Hepatocyte (in vitro differentiated cells): ENCODE measurements at regions not wholly inside any gene's neighbourhood (a gene's known extent, or its start where the extent isn't known, plus 50 kb on each side); places are given as distances from the start of the nearest gene placed in this dataset.

Experiments used
- DNase-seq: peaks from one replicate; pipeline ENCODE4 v3.0.0-alpha.2; 2016; ENCODE audit warnings: low spot score
- H2AFZ ChIP-seq: fragments of 200-600 bp; sonication (generic); 2 replicates; pipeline ENCODE4 v1.6.0; 2016; ENCODE audit warnings: antibody characterized with exemption, mild to moderate bottlenecking
- H3K27ac ChIP-seq: fragments of 200-600 bp; sonication (generic); 2 replicates; pipeline ENCODE4 v1.5.1; 2016; ENCODE audit warnings: mild to moderate bottlenecking
- H3K27me3 ChIP-seq: fragments of 200-600 bp; sonication (generic); 2 replicates; pipeline ENCODE4 v1.6.1; 2016
- H3K36me3 ChIP-seq: fragments of 200-600 bp; sonication (generic); replicated peaks from 2 replicates; pipeline ENCODE4 v1.5.1; 2016; ENCODE audit warnings: low read depth; ENCODE audit not compliant: insufficient read depth
- H3K4me1 ChIP-seq: fragments of 200-600 bp; sonication (generic); 2 replicates; pipeline ENCODE4 v1.5.1; 2016; ENCODE audit warnings: mild to moderate bottlenecking, moderate library complexity; ENCODE audit not compliant: insufficient read depth
- H3K4me2 ChIP-seq: fragments of 200-600 bp; sonication (generic); 2 replicates; pipeline ENCODE4 v1.6.0; 2016
- H3K4me3 ChIP-seq: fragments of 200-600 bp; sonication (generic); 2 replicates; pipeline ENCODE4 v1.5.1; 2016; ENCODE audit warnings: mild to moderate bottlenecking
- H3K79me2 ChIP-seq: fragments of 200-600 bp; sonication (generic); 2 replicates; pipeline ENCODE4 v1.6.0; 2017; ENCODE audit warnings: mild to moderate bottlenecking
- H3K9me2 ChIP-seq: fragments of 200-600 bp; sonication (generic); replicated peaks from 2 replicates; pipeline ENCODE4 v1.6.0; 2017; ENCODE audit warnings: mild to moderate bottlenecking; ENCODE audit not compliant: insufficient read depth
- H3K9me3 ChIP-seq: fragments of 200-600 bp; sonication (generic); 2 replicates; pipeline ENCODE4 v1.5.1; 2016; ENCODE audit warnings: low read depth, mild to moderate bottlenecking
- H4K20me1 ChIP-seq: fragments of 200-600 bp; sonication (generic); 2 replicates; pipeline ENCODE4 v1.6.0; 2016; ENCODE audit warnings: mild to moderate bottlenecking; ENCODE audit not compliant: insufficient read depth, poor library complexity, severe bottlenecking
- EZH2 ChIP-seq: fragments of 200-600 bp; sonication (generic); IDR thresholded peaks from 2 replicates; pipeline ENCODE4 v1.6.1; 2016; ENCODE audit warnings: antibody characterized with exemption, mild to moderate bottlenecking, borderline replicate concordance
- EZH2phosphoT487 ChIP-seq: fragments of 200-600 bp; sonication (generic); IDR thresholded peaks from one replicate; pipeline ENCODE4 v1.6.1; 2018; ENCODE audit warnings: antibody characterized with exemption, mild to moderate bottlenecking, low read depth, moderate library complexity; ENCODE audit not compliant: unreplicated experiment, severe bottlenecking
- WGBS: methylation state at CpG from one replicate; pipeline ENCODE4 v1.1.6; 2016; ENCODE audit warnings: low lambda C conversion rate; ENCODE audit errors: missing lambda C conversion rate; 5-methylcytosine and 5-hydroxymethylcytosine counted together
- TF ChIP-seq, protein P1 (sequence below): fragments of 200-600 bp; sonication (generic); IDR thresholded peaks from 2 replicates; pipeline ENCODE4 v1.5.1; 2016; ENCODE audit warnings: antibody characterized with exemption, mild to moderate bottlenecking; ENCODE audit not compliant: poor library complexity

GRCh38 chr11:134606251-134606650, 194.2 kb upstream of the B3GAT1 start:
- Histone ChIP-seq H3K9me3 (no peaks in the 10 kb centered on the region), H3K9me2 (no peaks in the 10 kb centered on the region), H3K27me3 (peaks cover 7% of the 10 kb centered on the region), H3K27ac (no peak overlapping the region), H3K4me2 (no peak overlapping the region), H4K20me1 (no peaks in the 10 kb centered on the region), H3K79me2 (no peaks in the 10 kb centered on the region), H3K4me1 (no peaks in the 10 kb centered on the region), H2AFZ (no peak overlapping the region), H3K4me3 (no peak overlapping the region), H3K36me3 (no peaks in the 10 kb centered on the region)
- 87% methylated on average over 6 of the region's 6 CpGs for WGBS
- no peak for DNase-seq
- no peak for TF ChIP-seq EZH2phosphoT487
- TF ChIP-seq EZH2, result no peak
- TF ChIP-seq, protein P1, sequence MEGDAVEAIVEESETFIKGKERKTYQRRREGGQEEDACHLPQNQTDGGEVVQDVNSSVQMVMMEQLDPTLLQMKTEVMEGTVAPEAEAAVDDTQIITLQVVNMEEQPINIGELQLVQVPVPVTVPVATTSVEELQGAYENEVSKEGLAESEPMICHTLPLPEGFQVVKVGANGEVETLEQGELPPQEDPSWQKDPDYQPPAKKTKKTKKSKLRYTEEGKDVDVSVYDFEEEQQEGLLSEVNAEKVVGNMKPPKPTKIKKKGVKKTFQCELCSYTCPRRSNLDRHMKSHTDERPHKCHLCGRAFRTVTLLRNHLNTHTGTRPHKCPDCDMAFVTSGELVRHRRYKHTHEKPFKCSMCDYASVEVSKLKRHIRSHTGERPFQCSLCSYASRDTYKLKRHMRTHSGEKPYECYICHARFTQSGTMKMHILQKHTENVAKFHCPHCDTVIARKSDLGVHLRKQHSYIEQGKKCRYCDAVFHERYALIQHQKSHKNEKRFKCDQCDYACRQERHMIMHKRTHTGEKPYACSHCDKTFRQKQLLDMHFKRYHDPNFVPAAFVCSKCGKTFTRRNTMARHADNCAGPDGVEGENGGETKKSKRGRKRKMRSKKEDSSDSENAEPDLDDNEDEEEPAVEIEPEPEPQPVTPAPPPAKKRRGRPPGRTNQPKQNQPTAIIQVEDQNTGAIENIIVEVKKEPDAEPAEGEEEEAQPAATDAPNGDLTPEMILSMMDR, result no peak

DNA sequence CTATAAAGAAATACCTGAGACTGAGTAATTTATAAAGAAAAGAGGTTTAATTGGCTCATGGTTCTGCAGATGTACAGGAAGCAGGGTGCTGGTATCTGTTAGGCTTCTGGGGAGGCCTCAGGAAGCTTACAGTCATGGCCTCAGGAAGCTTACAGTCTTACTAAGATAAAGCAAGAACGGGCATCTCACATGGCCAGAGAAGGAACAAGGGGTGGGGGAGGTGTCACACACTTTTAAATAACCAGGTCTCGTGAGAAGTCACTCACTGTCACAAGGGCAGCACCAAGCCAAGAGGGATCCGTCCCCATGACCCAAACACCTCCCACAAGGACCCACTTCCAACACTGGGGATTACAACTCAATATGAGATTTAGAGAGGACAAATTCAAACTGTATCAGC, 192.8 kb upstream of the B3GAT1 start:
- Histone ChIP-seq H3K9me2 (no peaks in the 10 kb centered on the region), H3K36me3 (no peaks in the 10 kb centered on the region), H3K79me2 (no peaks in the 10 kb centered on the region), H4K20me1 (no peaks in the 10 kb centered on the region), H3K9me3 (no peaks in the 10 kb centered on the region), H3K4me1 (no peaks in the 10 kb centered on the region), H3K27ac (no peak overlapping the region), H3K4me3 (no peak overlapping the region), H2AFZ (no peak overlapping the region), H3K4me2 (no peak overlapping the region), H3K27me3 (peaks cover 7% of the 10 kb centered on the region)
- 89% methylated on average over 3 of the region's 3 CpGs for WGBS
- TF ChIP-seq EZH2phosphoT487, result no peak
- DNase-seq, result no peak

DNA sequence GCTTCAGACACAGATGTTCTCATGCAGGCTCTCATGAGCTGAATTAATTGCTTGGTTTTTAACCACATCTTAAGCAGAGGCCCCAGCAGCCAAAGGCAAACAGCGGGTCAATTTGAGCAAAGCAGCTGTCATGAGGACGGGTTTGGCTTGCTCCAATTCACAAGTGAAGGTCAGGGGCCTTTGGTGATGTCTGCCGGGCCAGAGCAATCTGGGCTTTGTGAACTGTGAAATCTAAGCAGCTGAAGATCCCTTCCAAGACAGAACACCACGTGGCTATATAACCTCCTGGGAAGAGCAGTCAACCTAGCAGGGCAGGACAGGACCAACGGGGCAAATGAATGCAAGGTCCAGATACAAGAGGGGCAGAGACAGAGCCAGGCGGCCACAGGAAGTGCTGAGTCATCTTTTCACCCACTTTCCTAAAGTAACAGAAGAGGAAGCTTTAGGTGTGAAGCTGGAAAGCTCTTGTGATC, 187.3 kb upstream of the B3GAT1 start:
- 50% methylated on average over 6 of the region's 6 CpGs for WGBS
- H4K20me1 ChIP-seq, result no peaks in the 10 kb centered on the region
- DNase-seq, result no peak

GRCh38 chr11:134598368-134598767, 186.3 kb upstream of the B3GAT1 start:
- 85% methylated on average over 5 of the region's 5 CpGs for WGBS
- Histone ChIP-seq H3K4me1 (no peaks in the 10 kb centered on the region), H3K36me3 (no peaks in the 10 kb centered on the region), H4K20me1 (no peaks in the 10 kb centered on the region), H3K9me3 (no peaks in the 10 kb centered on the region), H2AFZ (no peak overlapping the region), H3K27ac (no peak overlapping the region), H3K4me3 (no peak overlapping the region), H3K4me2 (no peak overlapping the region), H3K79me2 (no peaks in the 10 kb centered on the region), H3K27me3 (peaks cover 11% of the 10 kb centered on the region), H3K9me2 (no peaks in the 10 kb centered on the region)
- no peak for DNase-seq
- TF ChIP-seq EZH2phosphoT487 (no peak), EZH2 (no peak)
- TF ChIP-seq, protein P1, result no peak

More for the DNA sequence above, 187.3 kb upstream of the B3GAT1 start:
- H3K79me2 ChIP-seq, result no peaks in the 10 kb centered on the region
- no peak overlapping the region for H2AFZ ChIP-seq
- TF ChIP-seq EZH2phosphoT487 (no peak), EZH2 (no peak)
- TF ChIP-seq, protein P1, result no peak
- no peaks in the 10 kb centered on the region for H3K36me3 ChIP-seq
- no peaks in the 10 kb centered on the region for H3K9me2 ChIP-seq
- no peaks in the 10 kb centered on the region for H3K9me3 ChIP-seq
- no peak overlapping the region for H3K27ac ChIP-seq
- peaks cover 9% of the 10 kb centered on the region for H3K27me3 ChIP-seq
- H3K4me1 ChIP-seq, result no peaks in the 10 kb centered on the region
- H3K4me2 ChIP-seq, result no peak overlapping the region
- no peak overlapping the region for H3K4me3 ChIP-seq
